Esophagus squamous epithelium (tissue), 5 donors: ENCODE measurements at regions not wholly inside any gene's neighbourhood (a gene's known extent, or its start where the extent isn't known, plus 50 kb on each side); places are given as distances from the start of the nearest gene placed in this dataset.

Source experiments
- DNase-seq: peaks from one replicate; lab custom pipeline; 2025; lab: John Stamatoyannopoulos, UW
- H3K27ac ChIP-seq, 4 donors: fragments of 200-600 bp; sonication (generic); one replicate each; pipeline ENCODE4 v1.5.1; 2016 to 2019; ENCODE audit warnings: mild to moderate bottlenecking in 1 of 4
- H3K27me3 ChIP-seq, 4 donors: fragments of 200-600 bp; sonication (generic); 1 replicate in 3 of 4; 2 replicates in 1 of 4; pipeline versions ENCODE4 v1.5.1 to v1.6.0; 2017 to 2021; ENCODE audit warnings: antibody characterized with exemption in 1 of 4
- H3K36me3 ChIP-seq, 3 donors: fragments of 200-600 bp; sonication (generic); one replicate each; pipeline ENCODE4 v1.5.1; 2016 to 2019
- H3K4me1 ChIP-seq, 3 donors: fragments of 200-600 bp; sonication (generic); one replicate each; pipeline ENCODE4 v1.5.1; 2017 to 2019
- H3K4me3 ChIP-seq, 4 donors: fragments of 200-600 bp; sonication (generic); 1 replicate in 3 of 4; 2 replicates in 1 of 4; pipeline ENCODE4 v1.5.1; 2016 to 2019; ENCODE audit warnings: mild to moderate bottlenecking in 2 of 4, moderate library complexity in 1 of 4
- H3K9me3 ChIP-seq, 3 donors: fragments of 200-600 bp; sonication (generic); one replicate each; pipeline ENCODE4 v1.5.1; 2016 to 2019
- CTCF ChIP-seq, 6 experiments: fragments of 450-650 bp in 4 of 6; fragments of 200-600 bp in 2 of 6; sonication (generic) in 2 of 6; IDR thresholded peaks; one replicate each; pipeline ENCODE4 v1.5.1; 2016 to 2019; ENCODE audit warnings: antibody characterized with exemption in 6 of 6, mild to moderate bottlenecking in 4 of 6, moderate library complexity in 4 of 6
- POLR2A ChIP-seq, 4 donors: fragments of 450-650 bp; IDR thresholded peaks; one replicate each; pipeline ENCODE4 v1.6.1; 2017; ENCODE audit warnings: antibody characterized with exemption in 4 of 4, mild to moderate bottlenecking in 4 of 4, moderate library complexity in 3 of 4
- WGBS, 2 donors: methylation state at CpG; one replicate each; pipeline ENCODE4 v1.1.5; 2018; 5-methylcytosine and 5-hydroxymethylcytosine counted together
- intact Hi-C: fragments of 100-400 bp; cut with DNase I; formaldehyde crosslinking; loops from one replicate; pipeline ENCODE4 v1.15.0; 2022
- donor health status: DM: yes; HTN: yes; CAD: no.

GRCh38 chr3:18195836-18196235 lies 229.3 kb downstream of the SATB1 start:
- no peak overlapping the region for H3K27ac ChIP-seq
- intact Hi-C loops = no loop called here
- no peaks in the 10 kb centered on the region for H3K27me3 ChIP-seq

GRCh38 chr3:18194431-18194830 lies 230.7 kb downstream of the SATB1 start:
- intact Hi-C loops = no loop called here
- DNase-seq = no peak
- Histone ChIP-seq H3K4me1 (no peaks in the 10 kb centered on the region), H3K9me3 (peaks cover 0 to 6% (median 0%) of the 10 kb centered on the region in 3 donors), H3K4me3 (no peak overlapping the region), H3K27me3 (no peaks in the 10 kb centered on the region), H3K36me3 (no peaks in the 10 kb centered on the region), H3K27ac (no peak overlapping the region)
- TF ChIP-seq POLR2A (IDR thresholded peaks at IDR 0.05) (no peak), CTCF (IDR thresholded peaks at IDR 0.05) (no peak)
- 71 to 77% methylated on average over 4 of the region's 4 CpGs for WGBS, 2 donors

More at GRCh38 chr3:18195836-18196235, 229.3 kb downstream of the SATB1 start:
- H3K4me3 ChIP-seq = no peak overlapping the region
- H3K36me3 ChIP-seq = no peaks in the 10 kb centered on the region
- H3K9me3 ChIP-seq = peaks cover 0 to 6% (median 0%) of the 10 kb centered on the region in 3 donors
- DNase-seq = no peak
- H3K4me1 ChIP-seq = no peaks in the 10 kb centered on the region
- TF ChIP-seq CTCF (IDR thresholded peaks at IDR 0.05) = no peak

- Histone ChIP-seq H3K27me3 (no peaks in the 10 kb centered on the region), H3K27ac (no peak overlapping the region), H3K4me3 (no peak overlapping the region), H3K4me1 (no peaks in the 10 kb centered on the region), H3K36me3 (no peaks in the 10 kb centered on the region), H3K9me3 (no peaks in the 10 kb centered on the region)
- TF ChIP-seq CTCF (IDR thresholded peaks at IDR 0.05) (no peak), POLR2A (IDR thresholded peaks at IDR 0.05) (no peak)
- intact Hi-C loops = no loop called here
- no peak for DNase-seq
These were observed 234.5 kb downstream of the SATB1 start for GRCh38 chr3:18190646-18191045.

- DNase-seq = no peak
- Histone ChIP-seq H3K4me1 (no peaks in the 10 kb centered on the region), H3K9me3 (no peaks in the 10 kb centered on the region), H3K27ac (no peak overlapping the region), H3K36me3 (no peaks in the 10 kb centered on the region), H3K4me3 (no peak overlapping the region), H3K27me3 (no peaks in the 10 kb centered on the region)
- no peak for TF ChIP-seq POLR2A (IDR thresholded peaks at IDR 0.05)
- TF ChIP-seq CTCF (IDR thresholded peaks at IDR 0.05) = no peak
- intact Hi-C loops = no loop called here
- WGBS, 2 donors = 60 to 68% methylated on average over 9 of the region's 9 CpGs
These were observed 235.7 kb downstream of the SATB1 start for GRCh38 chr3:18189282-18190050.

- Histone ChIP-seq H3K27me3 (no peaks in the 10 kb centered on the region), H3K4me1 (peaks cover 0 to 1% (median 0%) of the 10 kb centered on the region in 3 donors), H3K36me3 (no peaks in the 10 kb centered on the region), H3K4me3 (no peak overlapping the region), H3K9me3 (no peaks in the 10 kb centered on the region), H3K27ac (no peak overlapping the region)
- no peak for TF ChIP-seq POLR2A (IDR thresholded peaks at IDR 0.05)
- no peak for TF ChIP-seq CTCF (IDR thresholded peaks at IDR 0.05)
- intact Hi-C loops = no loop called here
- 78 to 83% methylated on average over 3 of the region's 3 CpGs for WGBS, 2 donors
- no peak for DNase-seq
These were observed 236.6 kb downstream of the SATB1 start for GRCh38 chr3:18188491-18188890.
